Lung (tissue), 12 donors: ENCODE measurements at regions not wholly inside any gene's neighbourhood (a gene's known extent, or its start where the extent isn't known, plus 50 kb on each side); places are given as distances from the start of the nearest gene placed in this dataset. TPM values are rescaled to one million over a fixed set of nuclear protein-coding genes. Genes with fewer than 3 reads are reported as not detected.

ENCODE experiments used
- ATAC-seq: fragments of 200-7000 bp; cut with Tn5 transposase; one replicate; pipeline ENCODE4 v1.9.1; 2020; ENCODE audit warnings: moderate number of reproducible peaks; ENCODE audit not compliant: insufficient read depth, low FRiP score
- DNase-seq, 3 donors: peaks; one replicate each; pipeline ENCODE4 v3.0.0-alpha.2; 2013 to 2017
- H3K27ac ChIP-seq, 2 donors: one replicate each; pipeline ENCODE4 v1.5.1; 2013; ENCODE audit warnings: mild to moderate bottlenecking in 2 of 2, moderate library complexity in 2 of 2, control low read depth in 1 of 2, inconsistent platforms in 1 of 2, low read depth in 1 of 2, low read length in 1 of 2
- H3K27me3 ChIP-seq, 3 donors: one replicate each; pipeline ENCODE4 v1.5.1; 2013; ENCODE audit warnings: low read length in 2 of 3; ENCODE audit not compliant: control insufficient read depth in 3 of 3, insufficient read depth in 3 of 3
- H3K36me3 ChIP-seq, 4 donors: one replicate each; pipeline ENCODE4 v1.5.1; 2013; ENCODE audit warnings: low read length in 4 of 4, mild to moderate bottlenecking in 1 of 4, moderate library complexity in 1 of 4; ENCODE audit not compliant: control insufficient read depth in 4 of 4, insufficient read depth in 4 of 4
- H3K4me1 ChIP-seq, 5 donors: one replicate each; pipeline ENCODE4 v1.5.1; 2013; ENCODE audit warnings: low read length in 5 of 5, mild to moderate bottlenecking in 2 of 5, moderate library complexity in 1 of 5; ENCODE audit not compliant: control insufficient read depth in 5 of 5, insufficient read depth in 5 of 5
- H3K4me3 ChIP-seq: one replicate; pipeline ENCODE4 v1.5.1; 2013; ENCODE audit warnings: mild to moderate bottlenecking, control low read depth, moderate library complexity
- H3K9ac ChIP-seq, 2 donors: one replicate each; pipeline ENCODE4 v1.5.1; 2013; ENCODE audit warnings: low read length in 2 of 2, control low read depth in 1 of 2; ENCODE audit not compliant: insufficient read depth in 1 of 2
- H3K9me3 ChIP-seq, 4 donors: one replicate each; pipeline ENCODE4 v1.5.1; 2013; ENCODE audit warnings: low read length in 3 of 4, mild to moderate bottlenecking in 1 of 4, moderate library complexity in 1 of 4; ENCODE audit not compliant: control insufficient read depth in 4 of 4, insufficient read depth in 3 of 4
- WGBS, 2 donors: extraction: QIAGEN DNeasy Blood & Tissue Kit; methylation state at CpG; one replicate each; pipeline ENCODE4 v1.1.7; 2013; 5-methylcytosine and 5-hydroxymethylcytosine counted together
- small RNA-seq: library from RNA; depleted of rRNA; stranded (forward); fragments of <200 nt; gene quantifications from one replicate; pipeline ENCODE3, GENCODE V24; 2014; ENCODE audit warnings: low replicate concordance
- TF ChIP-seq, protein P1 (sequence below): IDR thresholded peaks from 2 replicates; pipeline ENCODE4 v1.5.1; 2012; ENCODE audit warnings: mild to moderate bottlenecking; ENCODE audit errors: control extremely low read depth, extremely low read depth
- donor health status: control.
- donor health status: control.
- donor health status: Bipolar disorder and iron deficiency.
- donor health status: healthy.
- donor health status: DM: yes; HTN: yes; CAD: no.

- Histone ChIP-seq H3K4me1 (peaks cover 0 to 5% (median 0%) of the 10 kb centered on the region in 5 donors), H3K27ac (no peak overlapping the region), H3K9ac (no peak overlapping the region), H3K36me3 (no peaks in the 10 kb centered on the region), H3K4me3 (no peak overlapping the region), H3K9me3 (no peaks in the 10 kb centered on the region), H3K27me3 (no peaks in the 10 kb centered on the region)
- no peak for ATAC-seq
- 85 to 89% methylated on average over 8 of the region's 8 CpGs for WGBS, 2 donors
- TF ChIP-seq, protein P1, sequence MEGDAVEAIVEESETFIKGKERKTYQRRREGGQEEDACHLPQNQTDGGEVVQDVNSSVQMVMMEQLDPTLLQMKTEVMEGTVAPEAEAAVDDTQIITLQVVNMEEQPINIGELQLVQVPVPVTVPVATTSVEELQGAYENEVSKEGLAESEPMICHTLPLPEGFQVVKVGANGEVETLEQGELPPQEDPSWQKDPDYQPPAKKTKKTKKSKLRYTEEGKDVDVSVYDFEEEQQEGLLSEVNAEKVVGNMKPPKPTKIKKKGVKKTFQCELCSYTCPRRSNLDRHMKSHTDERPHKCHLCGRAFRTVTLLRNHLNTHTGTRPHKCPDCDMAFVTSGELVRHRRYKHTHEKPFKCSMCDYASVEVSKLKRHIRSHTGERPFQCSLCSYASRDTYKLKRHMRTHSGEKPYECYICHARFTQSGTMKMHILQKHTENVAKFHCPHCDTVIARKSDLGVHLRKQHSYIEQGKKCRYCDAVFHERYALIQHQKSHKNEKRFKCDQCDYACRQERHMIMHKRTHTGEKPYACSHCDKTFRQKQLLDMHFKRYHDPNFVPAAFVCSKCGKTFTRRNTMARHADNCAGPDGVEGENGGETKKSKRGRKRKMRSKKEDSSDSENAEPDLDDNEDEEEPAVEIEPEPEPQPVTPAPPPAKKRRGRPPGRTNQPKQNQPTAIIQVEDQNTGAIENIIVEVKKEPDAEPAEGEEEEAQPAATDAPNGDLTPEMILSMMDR, result no peak
- DNase-seq, result no peak
These were observed 53.0 kb upstream of the TMCO5A start for GRCh38 chr15:37881237-37882013.

DNA sequence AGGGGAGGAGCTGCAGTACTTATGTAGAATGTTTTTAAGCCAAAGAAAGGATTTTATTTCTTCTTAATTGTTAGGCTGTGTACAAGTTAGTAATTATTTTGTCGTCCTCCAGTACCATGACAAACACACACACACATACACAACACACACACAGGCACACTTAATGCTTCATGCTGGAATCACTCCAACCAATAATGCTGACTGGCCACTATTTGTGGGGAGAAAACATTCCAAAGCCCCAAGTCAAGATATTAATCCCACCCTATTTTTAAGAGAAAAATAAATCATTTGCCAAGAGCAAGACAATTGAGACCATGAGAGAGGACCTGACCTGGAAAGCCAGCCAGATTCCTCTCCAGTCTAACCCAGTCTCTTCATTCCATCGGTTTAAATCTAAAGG, 51.8 kb upstream of the TMCO5A start:
- H3K4me1 ChIP-seq, result peaks cover 0 to 5% (median 0%) of the 10 kb centered on the region in 5 donors
- H3K27me3 ChIP-seq, result no peaks in the 10 kb centered on the region
- WGBS, 2 donors, result 77 to 78% methylated on average over 2 of the region's 2 CpGs
- no peak overlapping the region for H3K4me3 ChIP-seq
- DNase-seq, result no peak
- no peak overlapping the region for H3K9ac ChIP-seq
- no peaks in the 10 kb centered on the region for H3K9me3 ChIP-seq
- ATAC-seq, result no peak
- H3K27ac ChIP-seq, result no peak overlapping the region
- H3K36me3 ChIP-seq, result no peaks in the 10 kb centered on the region
- TF ChIP-seq, protein P1, result no peak

Small RNAs in the stretch of these regions (small RNA-seq; reads per million reads assigned to genes)
- not detected for gene RF00017
